Calu3 (cell line): ENCODE measurements at regions not wholly inside any gene's neighbourhood (a gene's known extent, or its start where the extent isn't known, plus 50 kb on each side); places are given as distances from the start of the nearest gene placed in this dataset.

Experiments
- BruUV-seq: library from RNA; stranded (reverse); fragments of 400-500 nt; replicated peaks from 2 replicates; lab custom pipeline; 2021; lab: Mats Ljungman, UMichigan
- CTCF ChIA-PET: fragments of 300-600 bp; sonication (Branson Sonifier 250); formaldehyde crosslinking; loops from one replicate; lab custom pipeline; 2022; ENCODE audit warnings: antibody characterized with exemption; lab: Charles Lee
- DNase-seq: peaks from one replicate; pipeline ENCODE4 v3.0.0; 2022
- H3K27ac Mint-ChIP-seq: one replicate; pipeline ENCODE4 v1.8.0; 2022; ENCODE audit warnings: mixed read lengths; ENCODE audit not compliant: unreplicated experiment
- H3K27me3 Mint-ChIP-seq: one replicate; pipeline ENCODE4 v1.8.0; 2022; ENCODE audit warnings: mixed read lengths; ENCODE audit not compliant: unreplicated experiment
- H3K36me3 Mint-ChIP-seq: one replicate; pipeline ENCODE4 v1.8.0; 2022; ENCODE audit warnings: mild to moderate bottlenecking, moderate library complexity, mixed read lengths; ENCODE audit not compliant: insufficient read depth, unreplicated experiment
- H3K4me1 Mint-ChIP-seq: one replicate; pipeline ENCODE4 v1.8.0; 2022; ENCODE audit warnings: mild to moderate bottlenecking, low read depth, mixed read lengths; ENCODE audit not compliant: unreplicated experiment
- H3K4me3 Mint-ChIP-seq: one replicate; pipeline ENCODE4 v1.8.0; 2022; ENCODE audit warnings: mild to moderate bottlenecking, low read depth, moderate library complexity, mixed read lengths; ENCODE audit not compliant: unreplicated experiment
- H3K9me3 Mint-ChIP-seq: one replicate; pipeline ENCODE4 v1.8.0; 2022; ENCODE audit warnings: low read depth, mixed read lengths; ENCODE audit not compliant: unreplicated experiment
- intact Hi-C: fragments of 100-400 bp; cut with micrococcal nuclease; formaldehyde crosslinking; loops from one replicate; pipeline ENCODE4 v1.10.0; 2022; ENCODE audit not compliant: unreplicated experiment
- TF ChIP-seq, protein P1 (sequence below): fragments of 200-600 bp; IDR thresholded peaks from one replicate; pipeline ENCODE4 v1.8.0; 2022; ENCODE audit warnings: antibody characterized with exemption; ENCODE audit not compliant: unreplicated experiment

DNA sequence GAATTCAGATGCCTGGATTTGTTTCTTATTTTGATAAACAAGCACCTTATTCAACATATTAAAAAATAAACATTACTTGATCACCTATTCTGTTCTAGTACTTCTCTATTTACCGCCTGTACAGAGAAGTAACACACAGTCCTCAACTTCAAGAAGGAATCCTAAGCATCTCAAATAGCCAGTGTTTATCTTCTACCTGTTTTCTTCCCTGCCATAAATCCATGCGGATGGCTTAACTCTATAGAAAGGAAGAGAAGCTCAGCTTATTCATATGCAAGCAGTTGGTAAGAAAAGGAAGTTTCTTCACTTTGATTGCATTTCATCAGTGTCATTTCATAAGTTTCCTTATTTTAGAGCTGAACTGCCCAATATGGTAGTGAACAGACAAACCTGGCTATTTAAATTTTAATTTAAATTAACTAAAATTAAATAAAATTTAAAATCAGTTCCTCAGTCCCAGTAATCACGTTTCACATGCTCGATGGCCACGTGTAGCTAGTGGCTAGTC is 210.0 kb upstream of the PEX5L start:
- no TSS peak for BruUV-seq
- CTCF ChIA-PET = no interaction called here

DNA sequence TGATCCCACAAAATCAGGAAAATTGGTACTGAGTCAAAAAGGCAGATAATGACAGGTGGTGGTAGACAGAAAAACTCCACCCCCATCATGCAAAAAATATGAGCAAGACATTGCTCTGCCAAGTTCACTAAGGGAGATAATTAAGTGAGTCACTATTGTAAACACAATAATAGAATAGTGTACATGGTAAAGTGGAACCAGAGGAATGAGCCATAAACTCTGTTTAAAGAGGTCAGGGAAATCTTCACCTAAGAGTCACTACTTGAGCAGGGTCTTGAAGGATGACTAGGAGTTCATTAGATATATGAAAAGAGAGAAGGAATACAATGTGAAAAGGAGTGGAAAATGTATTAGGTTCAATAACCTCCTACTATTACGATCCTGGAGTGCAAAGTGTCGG is 213.4 kb upstream of the PEX5L start:
- peaks cover 46% of the 10 kb centered on the region for H3K4me1 Mint-ChIP-seq
- BruUV-seq = no TSS peak
- H3K27me3 Mint-ChIP-seq = no peaks in the 10 kb centered on the region
- H3K4me3 Mint-ChIP-seq = peak overlapping the region; percentile 2
- no peaks in the 10 kb centered on the region for H3K9me3 Mint-ChIP-seq
- TF ChIP-seq, protein P1, sequence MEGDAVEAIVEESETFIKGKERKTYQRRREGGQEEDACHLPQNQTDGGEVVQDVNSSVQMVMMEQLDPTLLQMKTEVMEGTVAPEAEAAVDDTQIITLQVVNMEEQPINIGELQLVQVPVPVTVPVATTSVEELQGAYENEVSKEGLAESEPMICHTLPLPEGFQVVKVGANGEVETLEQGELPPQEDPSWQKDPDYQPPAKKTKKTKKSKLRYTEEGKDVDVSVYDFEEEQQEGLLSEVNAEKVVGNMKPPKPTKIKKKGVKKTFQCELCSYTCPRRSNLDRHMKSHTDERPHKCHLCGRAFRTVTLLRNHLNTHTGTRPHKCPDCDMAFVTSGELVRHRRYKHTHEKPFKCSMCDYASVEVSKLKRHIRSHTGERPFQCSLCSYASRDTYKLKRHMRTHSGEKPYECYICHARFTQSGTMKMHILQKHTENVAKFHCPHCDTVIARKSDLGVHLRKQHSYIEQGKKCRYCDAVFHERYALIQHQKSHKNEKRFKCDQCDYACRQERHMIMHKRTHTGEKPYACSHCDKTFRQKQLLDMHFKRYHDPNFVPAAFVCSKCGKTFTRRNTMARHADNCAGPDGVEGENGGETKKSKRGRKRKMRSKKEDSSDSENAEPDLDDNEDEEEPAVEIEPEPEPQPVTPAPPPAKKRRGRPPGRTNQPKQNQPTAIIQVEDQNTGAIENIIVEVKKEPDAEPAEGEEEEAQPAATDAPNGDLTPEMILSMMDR = no peak
- intact Hi-C loops = loop anchor here (5.0 kb wide), 3 partner anchors 112 to 347 kb away; no protein-coding TSS in a partner anchor
- CTCF ChIA-PET = no interaction called here
- H3K36me3 Mint-ChIP-seq = no peaks in the 10 kb centered on the region
- H3K27ac Mint-ChIP-seq = peak overlapping the region; percentile 11
- peak; percentile 13 for DNase-seq

More for the DNA sequence above, 210.0 kb upstream of the PEX5L start:
- H3K9me3 Mint-ChIP-seq = peaks cover 3% of the 10 kb centered on the region
- H3K27me3 Mint-ChIP-seq = no peaks in the 10 kb centered on the region
- TF ChIP-seq, protein P1 = no peak
- no peak overlapping the region for H3K27ac Mint-ChIP-seq
- no peak for DNase-seq
- intact Hi-C loops = no loop called here
- H3K36me3 Mint-ChIP-seq = no peaks in the 10 kb centered on the region
- peaks cover 27% of the 10 kb centered on the region for H3K4me1 Mint-ChIP-seq
- H3K4me3 Mint-ChIP-seq = no peak overlapping the region

DNA sequence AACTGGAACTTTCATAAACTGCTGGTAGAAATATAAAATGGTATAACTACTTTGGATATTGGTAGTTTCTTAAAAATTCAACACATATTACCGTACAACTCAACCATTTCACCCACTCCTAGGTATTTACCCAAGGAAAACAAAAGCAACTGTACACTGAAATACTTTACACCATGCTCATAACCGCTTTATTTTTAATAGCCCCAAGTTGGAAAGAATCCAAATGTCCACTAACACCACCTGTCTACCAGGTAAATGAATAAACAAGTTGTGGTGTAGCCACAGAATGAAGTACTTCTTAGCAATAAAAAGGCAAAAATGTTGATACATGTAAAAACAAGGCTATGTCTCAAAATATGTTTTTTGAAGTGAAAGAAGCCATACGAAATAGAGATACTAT is 215.9 kb upstream of the PEX5L start:
- Mint-ChIP-seq H3K9me3 (no peaks in the 10 kb centered on the region), H3K4me1 (peaks cover 55% of the 10 kb centered on the region), H3K4me3 (no peak overlapping the region), H3K36me3 (no peaks in the 10 kb centered on the region), H3K27me3 (no peaks in the 10 kb centered on the region), H3K27ac (peak overlapping the region; percentile 22)
- BruUV-seq = no TSS peak
- TF ChIP-seq, protein P1 = no peak
- CTCF ChIA-PET = interaction anchor here (1.5 kb wide), 1 partner anchor 24 kb away, joined by 3 read pairs; no protein-coding TSS in a partner anchor
- DNase-seq = peak; percentile 34
- intact Hi-C loops = loop anchor here (2.0 to 5.0 kb wide), 5 partner anchors 24 to 345 kb away; no protein-coding TSS in a partner anchor

DNA sequence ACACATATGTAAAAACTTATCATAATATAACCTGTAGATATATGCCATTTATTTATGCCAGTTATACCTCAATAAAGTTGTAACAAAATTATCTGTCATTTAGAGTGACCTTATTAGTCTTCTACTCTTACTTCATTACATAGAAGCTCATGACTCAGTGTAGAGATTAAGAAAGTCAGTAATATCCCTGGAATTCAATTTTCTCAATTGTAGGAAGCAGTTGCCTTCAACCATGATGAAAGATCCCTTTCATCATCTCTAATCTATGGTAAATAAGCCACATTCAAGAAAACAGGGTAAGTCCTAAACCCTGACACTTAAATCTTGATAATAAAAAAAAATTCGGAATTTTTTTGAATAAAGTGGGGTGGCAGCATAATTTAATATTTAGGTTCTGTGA is 216.5 kb upstream of the PEX5L start:
- H3K4me1 Mint-ChIP-seq = peaks cover 55% of the 10 kb centered on the region
- TF ChIP-seq, protein P1 = no peak
- no peak for DNase-seq
- no TSS peak for BruUV-seq
- no peak overlapping the region for H3K4me3 Mint-ChIP-seq
- no peaks in the 10 kb centered on the region for H3K36me3 Mint-ChIP-seq
- CTCF ChIA-PET = interaction anchor here (0.6 to 1.5 kb wide), 3 partner anchors 14 to 56 kb away, joined by 3 read pairs; no protein-coding TSS in a partner anchor
- intact Hi-C loops = loop anchor here (2.0 to 5.0 kb wide), 5 partner anchors 24 to 344 kb away; no protein-coding TSS in a partner anchor
- no peaks in the 10 kb centered on the region for H3K27me3 Mint-ChIP-seq
- peak overlapping the region; percentile 22 for H3K27ac Mint-ChIP-seq
- H3K9me3 Mint-ChIP-seq = no peaks in the 10 kb centered on the region
